Fibroblast of lung (primary cell): ENCODE measurements at regions not wholly inside any gene's neighbourhood (a gene's known extent, or its start where the extent isn't known, plus 50 kb on each side); places are given as distances from the start of the nearest gene placed in this dataset.

Source experiments
- DNase-seq, 2 donors: peaks; one replicate each; pipeline versions ENCODE4 v3.0.0 to v3.0.0-alpha.2; 2010; ENCODE audit warnings: low read depth in 2 of 2
- H2AFZ ChIP-seq: 2 replicates; pipeline ENCODE4 v1.5.1; 2012; ENCODE audit warnings: low read length, control low read depth, inconsistent platforms
- H3K27ac ChIP-seq: 2 replicates; pipeline ENCODE4 v1.5.1; 2011; ENCODE audit warnings: low read length, control low read depth; ENCODE audit not compliant: insufficient read depth
- H3K27me3 ChIP-seq: 2 replicates; pipeline ENCODE4 v1.5.1; 2011; ENCODE audit warnings: mild to moderate bottlenecking, low read length; ENCODE audit not compliant: control insufficient read depth, insufficient read depth
- H3K36me3 ChIP-seq: 2 replicates; pipeline ENCODE4 v1.5.1; 2011; ENCODE audit warnings: low read length; ENCODE audit not compliant: control insufficient read depth, insufficient read depth
- H3K4me1 ChIP-seq: 2 replicates; pipeline ENCODE4 v1.5.1; 2011; ENCODE audit warnings: low read length; ENCODE audit not compliant: control insufficient read depth, insufficient read depth; ENCODE audit errors: extremely low read depth
- H3K4me2 ChIP-seq: 2 replicates; pipeline ENCODE4 v1.5.1; 2011; ENCODE audit warnings: low read length, control low read depth; ENCODE audit not compliant: insufficient read depth; ENCODE audit errors: extremely low read depth
- H3K4me3 ChIP-seq, 4 experiments: fragments of 200-600 bp in 1 of 4; sonication (generic) in 1 of 4; replicated peaks in 1 of 4; 2 replicates each; pipeline ENCODE4 v1.5.1; 2011 to 2016; ENCODE audit warnings: low read length in 4 of 4, low read depth in 3 of 4, mild to moderate bottlenecking in 3 of 4, control low read depth in 2 of 4, inconsistent platforms in 1 of 4, mixed read lengths in 1 of 4; ENCODE audit not compliant: insufficient read depth in 1 of 4; ENCODE audit errors: control extremely low read depth in 1 of 4
- H3K79me2 ChIP-seq: 2 replicates; pipeline ENCODE4 v1.5.1; 2012; ENCODE audit warnings: mild to moderate bottlenecking, low read length, inconsistent platforms; ENCODE audit not compliant: control insufficient read depth, insufficient read depth
- H3K9ac ChIP-seq: 2 replicates; pipeline ENCODE4 v1.5.1; 2011; ENCODE audit warnings: mild to moderate bottlenecking, low read length, control low read depth; ENCODE audit not compliant: insufficient read depth
- H3K9me3 ChIP-seq: 2 replicates; pipeline ENCODE4 v1.5.1; 2012; ENCODE audit warnings: low read depth, low read length; ENCODE audit not compliant: control insufficient read depth, insufficient read depth
- H4K20me1 ChIP-seq: 2 replicates; pipeline ENCODE4 v1.5.1; 2011; ENCODE audit warnings: low read length; ENCODE audit not compliant: control insufficient read depth, insufficient read depth; ENCODE audit errors: extremely low read depth
- CTCF ChIP-seq, 2 donors: IDR thresholded peaks in 1 of 2; conservative IDR thresholded peaks in 1 of 2; 1 replicate in 1 of 2; 2 replicates in 1 of 2; pipeline ENCODE4 v1.5.1; 2011 to 2012; ENCODE audit warnings: low read length in 2 of 2, control low read depth in 1 of 2, inconsistent platforms in 1 of 2, low read depth in 1 of 2, mild to moderate bottlenecking in 1 of 2
- EZH2 ChIP-seq: IDR thresholded peaks from 2 replicates; pipeline ENCODE4 v1.5.1; 2012; ENCODE audit warnings: low read length, control low read depth, mild to moderate bottlenecking; ENCODE audit errors: missing control alignments

GRCh38 chr10:111548084-111548726 is 471.4 kb downstream of the ADRA2A start:
- no peaks in the 10 kb centered on the region for H3K27me3 ChIP-seq
- H3K4me2 ChIP-seq: no peak overlapping the region
- TF ChIP-seq EZH2 (no peak), CTCF (conservative IDR thresholded peaks at IDR 0.05 in 1 of 2, IDR thresholded peaks at IDR 0.05 in 1 of 2; ENCODE audit: low read depth in 1 of 2, low read length in 2 of 2) (no peak)
- H3K9me3 ChIP-seq: no peaks in the 10 kb centered on the region
- H2AFZ ChIP-seq: no peak overlapping the region
- no peaks in the 10 kb centered on the region for H3K4me1 ChIP-seq
- H3K4me3 ChIP-seq: no peak overlapping the region
- no peak overlapping the region for H3K27ac ChIP-seq
- no peaks in the 10 kb centered on the region for H3K36me3 ChIP-seq
- H3K9ac ChIP-seq: no peak overlapping the region
- H4K20me1 ChIP-seq: no peaks in the 10 kb centered on the region
- no peak for DNase-seq
- H3K79me2 ChIP-seq: no peaks in the 10 kb centered on the region

DNA sequence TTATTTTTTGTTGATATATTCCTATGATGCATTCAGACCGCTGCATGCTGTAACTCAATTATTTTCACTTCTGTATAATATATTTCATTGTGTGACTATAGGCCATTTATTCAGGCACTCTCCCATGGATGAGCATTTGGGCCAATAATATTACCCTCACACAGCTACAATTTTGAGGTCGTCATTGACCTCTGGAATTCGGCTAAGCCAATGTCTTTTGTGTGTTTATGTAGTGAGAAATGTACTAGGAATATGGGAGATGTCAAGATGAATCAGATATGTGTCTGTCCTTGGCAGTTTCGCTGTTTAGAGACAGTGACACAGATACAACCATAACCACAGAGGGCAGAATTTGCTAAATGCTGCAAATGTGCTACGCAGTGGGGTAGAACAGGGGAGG is 474.2 kb downstream of the ADRA2A start:
- no peaks in the 10 kb centered on the region for H4K20me1 ChIP-seq
- no peak overlapping the region for H3K4me2 ChIP-seq
- TF ChIP-seq CTCF (conservative IDR thresholded peaks at IDR 0.05 in 1 of 2, IDR thresholded peaks at IDR 0.05 in 1 of 2; ENCODE audit: low read depth in 1 of 2, low read length in 2 of 2) (no peak), EZH2 (no peak)
- H3K9ac ChIP-seq: no peak overlapping the region
- H3K27ac ChIP-seq: no peak overlapping the region
- H2AFZ ChIP-seq: no peak overlapping the region
- no peaks in the 10 kb centered on the region for H3K9me3 ChIP-seq
- no peaks in the 10 kb centered on the region for H3K4me1 ChIP-seq
- no peaks in the 10 kb centered on the region for H3K79me2 ChIP-seq
- no peak for DNase-seq
- H3K36me3 ChIP-seq: no peaks in the 10 kb centered on the region
- H3K27me3 ChIP-seq: no peaks in the 10 kb centered on the region
- H3K4me3 ChIP-seq: no peak overlapping the region

DNA sequence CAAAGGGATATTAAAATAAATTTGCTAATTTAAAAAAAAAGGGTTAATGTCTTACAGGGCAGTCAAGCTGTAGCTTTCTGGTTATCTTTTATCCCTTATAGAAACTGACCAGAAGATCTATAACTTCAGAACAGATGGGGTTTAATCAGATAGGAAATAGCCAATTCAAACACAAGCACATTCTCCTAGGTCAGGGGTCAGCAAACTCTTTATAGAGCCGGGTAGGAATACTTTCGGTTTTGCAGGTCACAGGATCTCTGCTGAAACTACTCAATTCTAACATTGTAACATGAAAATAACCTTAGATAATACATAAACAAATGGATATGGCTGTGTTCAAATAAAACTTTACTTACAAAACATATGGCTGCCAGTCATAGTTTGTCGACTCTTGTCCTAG is 479.8 kb downstream of the ADRA2A start:
- Histone ChIP-seq H3K4me2 (no peak overlapping the region), H3K9ac (no peak overlapping the region), H3K27me3 (no peaks in the 10 kb centered on the region), H3K36me3 (no peaks in the 10 kb centered on the region), H2AFZ (no peak overlapping the region), H3K9me3 (no peaks in the 10 kb centered on the region), H3K27ac (no peak overlapping the region), H3K79me2 (no peaks in the 10 kb centered on the region), H3K4me3 (no peak overlapping the region), H3K4me1 (no peaks in the 10 kb centered on the region), H4K20me1 (no peaks in the 10 kb centered on the region)
- no peak for DNase-seq
- no peak for TF ChIP-seq EZH2
- no peak for TF ChIP-seq CTCF (conservative IDR thresholded peaks at IDR 0.05 in 1 of 2, IDR thresholded peaks at IDR 0.05 in 1 of 2; ENCODE audit: low read depth in 1 of 2, low read length in 2 of 2)
